Body of pancreas (tissue), 4 donors: ENCODE measurements at regions not wholly inside any gene's neighbourhood (a gene's known extent, or its start where the extent isn't known, plus 50 kb on each side); places are given as distances from the start of the nearest gene placed in this dataset.

Source experiments
- POLR2A ChIP-seq, 3 donors: fragments of 450-650 bp; IDR thresholded peaks; one replicate each; pipeline ENCODE4 v1.6.1; 2016; ENCODE audit warnings: antibody characterized with exemption in 3 of 3, mild to moderate bottlenecking in 2 of 3
- TF ChIP-seq, protein P1 (sequence below), 7 experiments: fragments of 450-650 bp in 4 of 7; fragments of 200-600 bp in 3 of 7; sonication (generic) in 3 of 7; IDR thresholded peaks; one replicate each; pipeline ENCODE4 v1.5.1; 2016 to 2019; ENCODE audit warnings: antibody characterized with exemption in 7 of 7

DNA sequence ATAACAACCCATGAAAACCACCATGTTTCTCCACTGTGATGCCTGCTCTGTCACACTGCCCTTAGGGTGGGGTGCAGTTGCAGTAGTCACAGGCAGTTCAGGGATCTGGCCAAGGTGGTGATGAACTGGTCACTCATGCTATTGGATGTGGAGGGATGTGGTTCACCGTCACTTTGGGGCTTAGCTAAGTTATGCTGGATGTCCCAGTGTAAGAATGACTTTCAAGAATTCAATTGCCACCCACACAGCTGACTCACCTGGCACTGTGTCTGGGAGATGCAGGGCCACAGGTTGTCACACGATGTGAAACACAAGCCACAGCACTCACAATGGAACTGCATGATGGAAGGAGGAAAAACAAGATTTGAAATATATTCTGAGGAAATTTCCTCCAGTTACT lies 146.1 kb upstream of the CTNNB1 start:
- TF ChIP-seq, protein P1, sequence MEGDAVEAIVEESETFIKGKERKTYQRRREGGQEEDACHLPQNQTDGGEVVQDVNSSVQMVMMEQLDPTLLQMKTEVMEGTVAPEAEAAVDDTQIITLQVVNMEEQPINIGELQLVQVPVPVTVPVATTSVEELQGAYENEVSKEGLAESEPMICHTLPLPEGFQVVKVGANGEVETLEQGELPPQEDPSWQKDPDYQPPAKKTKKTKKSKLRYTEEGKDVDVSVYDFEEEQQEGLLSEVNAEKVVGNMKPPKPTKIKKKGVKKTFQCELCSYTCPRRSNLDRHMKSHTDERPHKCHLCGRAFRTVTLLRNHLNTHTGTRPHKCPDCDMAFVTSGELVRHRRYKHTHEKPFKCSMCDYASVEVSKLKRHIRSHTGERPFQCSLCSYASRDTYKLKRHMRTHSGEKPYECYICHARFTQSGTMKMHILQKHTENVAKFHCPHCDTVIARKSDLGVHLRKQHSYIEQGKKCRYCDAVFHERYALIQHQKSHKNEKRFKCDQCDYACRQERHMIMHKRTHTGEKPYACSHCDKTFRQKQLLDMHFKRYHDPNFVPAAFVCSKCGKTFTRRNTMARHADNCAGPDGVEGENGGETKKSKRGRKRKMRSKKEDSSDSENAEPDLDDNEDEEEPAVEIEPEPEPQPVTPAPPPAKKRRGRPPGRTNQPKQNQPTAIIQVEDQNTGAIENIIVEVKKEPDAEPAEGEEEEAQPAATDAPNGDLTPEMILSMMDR (IDR thresholded peaks at IDR 0.05): no peak
- no peak for TF ChIP-seq POLR2A (IDR thresholded peaks at IDR 0.05)
